ENCODE measurements at regions not wholly inside any gene's neighbourhood (a gene's known extent, or its start where the extent isn't known, plus 50 kb on each side); places are given as distances from the start of the nearest gene placed in this dataset.
"Not testable (repeated sequence)": the region's sequence is repeated elsewhere in the genome, so short reads cannot be mapped to it uniquely, and the experiment has no call there.

GRCh38 chr10:46175831-46176230, 111.0 kb upstream of the ANTXRL start:
- DNase-seq (ENCODE audit: low read depth), result no peak
- TF ChIP-seq, protein P1, sequence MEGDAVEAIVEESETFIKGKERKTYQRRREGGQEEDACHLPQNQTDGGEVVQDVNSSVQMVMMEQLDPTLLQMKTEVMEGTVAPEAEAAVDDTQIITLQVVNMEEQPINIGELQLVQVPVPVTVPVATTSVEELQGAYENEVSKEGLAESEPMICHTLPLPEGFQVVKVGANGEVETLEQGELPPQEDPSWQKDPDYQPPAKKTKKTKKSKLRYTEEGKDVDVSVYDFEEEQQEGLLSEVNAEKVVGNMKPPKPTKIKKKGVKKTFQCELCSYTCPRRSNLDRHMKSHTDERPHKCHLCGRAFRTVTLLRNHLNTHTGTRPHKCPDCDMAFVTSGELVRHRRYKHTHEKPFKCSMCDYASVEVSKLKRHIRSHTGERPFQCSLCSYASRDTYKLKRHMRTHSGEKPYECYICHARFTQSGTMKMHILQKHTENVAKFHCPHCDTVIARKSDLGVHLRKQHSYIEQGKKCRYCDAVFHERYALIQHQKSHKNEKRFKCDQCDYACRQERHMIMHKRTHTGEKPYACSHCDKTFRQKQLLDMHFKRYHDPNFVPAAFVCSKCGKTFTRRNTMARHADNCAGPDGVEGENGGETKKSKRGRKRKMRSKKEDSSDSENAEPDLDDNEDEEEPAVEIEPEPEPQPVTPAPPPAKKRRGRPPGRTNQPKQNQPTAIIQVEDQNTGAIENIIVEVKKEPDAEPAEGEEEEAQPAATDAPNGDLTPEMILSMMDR (IDR thresholded peaks at IDR 0.05; ENCODE audit: insufficient read depth, low read length), result no peak
- H3K4me3 ChIP-seq (ENCODE audit: low read depth, low read length), result no peak overlapping the region

DNA sequence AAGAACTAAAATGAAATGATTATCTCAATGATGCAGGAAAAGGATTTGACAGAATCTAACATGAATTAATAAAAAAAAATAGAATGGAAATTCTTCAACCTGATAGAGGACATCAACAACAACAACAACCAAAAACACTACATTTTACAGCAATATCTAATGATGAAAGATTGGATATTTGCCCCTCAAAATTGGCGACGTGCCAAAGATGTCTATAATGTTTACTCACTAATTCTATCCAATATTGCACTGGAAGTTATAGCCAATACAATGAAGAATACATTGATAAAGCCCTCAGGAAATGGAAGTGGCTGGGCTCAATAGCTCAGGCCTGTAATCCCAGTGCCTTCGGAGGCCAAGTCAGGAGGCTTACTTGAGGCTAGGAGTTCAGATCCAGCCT, 99.4 kb upstream of the ANTXRL start:
- not testable (repeated sequence) for H3K4me3 ChIP-seq (ENCODE audit: low read depth, low read length); DNase-seq (ENCODE audit: low read depth)

DNA sequence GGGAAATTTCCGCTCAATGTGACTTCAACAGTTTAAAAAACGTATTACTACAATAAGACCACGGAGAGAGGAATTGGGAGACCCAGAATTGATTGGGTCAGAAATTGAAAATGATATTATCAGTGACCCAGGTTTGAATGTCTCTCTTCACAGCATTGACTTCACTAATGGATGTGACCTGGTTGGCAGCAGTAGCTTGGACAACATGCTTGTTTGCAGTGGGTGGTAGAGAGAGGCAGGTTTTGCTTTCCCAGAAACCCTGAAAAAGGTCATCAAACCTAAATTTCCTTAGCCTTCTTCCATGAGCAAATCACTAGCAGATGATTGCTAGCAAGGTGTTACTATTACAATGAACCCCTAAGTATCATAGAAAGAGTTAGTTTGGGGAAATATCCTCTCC, 89.7 kb upstream of the ANTXRL start:
- TF ChIP-seq, protein P1 (IDR thresholded peaks at IDR 0.05; ENCODE audit: insufficient read depth, low read length), result no peak
- no peak overlapping the region for H3K4me3 ChIP-seq (ENCODE audit: low read depth, low read length)
- no peak for DNase-seq (ENCODE audit: low read depth)

DNA sequence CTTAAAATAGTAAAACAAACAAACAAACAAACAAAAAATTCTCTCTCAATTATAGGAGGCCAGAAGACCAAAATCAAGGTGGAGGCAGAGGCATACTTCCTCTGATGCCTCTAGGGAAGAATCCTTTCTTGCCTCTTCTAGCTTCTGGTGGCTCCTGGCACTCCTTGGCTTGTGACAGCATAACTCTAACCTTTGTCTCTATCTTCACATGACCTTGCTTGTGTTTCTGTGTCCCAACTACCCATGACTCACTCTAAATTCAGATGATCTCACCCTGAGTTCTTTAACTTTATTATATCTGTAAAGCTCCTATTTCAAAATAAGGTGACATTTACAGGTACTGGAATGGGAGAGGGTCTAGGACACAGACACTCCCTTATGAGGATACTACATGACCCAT, 88.3 kb upstream of the ANTXRL start:
- DNase-seq (ENCODE audit: low read depth), result no peak
- TF ChIP-seq, protein P1 (IDR thresholded peaks at IDR 0.05; ENCODE audit: insufficient read depth, low read length), result no peak
- no peak overlapping the region for H3K4me3 ChIP-seq (ENCODE audit: low read depth, low read length)

DNA sequence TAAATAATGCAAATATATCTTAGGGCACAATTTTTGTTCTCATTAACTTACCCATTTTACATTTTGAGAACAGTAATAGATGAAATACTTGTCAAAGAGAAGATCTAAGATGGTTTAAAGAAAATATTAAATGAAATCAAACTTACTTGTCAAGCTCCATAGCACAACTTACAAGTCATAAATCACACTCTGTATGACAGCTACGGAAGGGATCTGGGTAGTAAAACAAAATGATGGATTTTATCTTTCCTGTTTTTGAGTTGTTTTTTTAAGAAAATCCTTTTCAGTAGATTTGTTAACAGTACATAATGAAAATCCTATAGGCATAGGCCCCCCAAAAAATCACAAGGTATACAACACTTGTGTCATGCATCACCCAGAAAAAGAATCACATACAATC, 84.4 kb upstream of the ANTXRL start:
- not testable (repeated sequence) for DNase-seq (ENCODE audit: low read depth); H3K4me3 ChIP-seq (ENCODE audit: low read depth, low read length)

GRCh38 chr10:46204482-46205102, 82.2 kb upstream of the ANTXRL start:
- H3K4me3 ChIP-seq (ENCODE audit: low read depth, low read length); DNase-seq (ENCODE audit: low read depth): not testable (repeated sequence)

DNA sequence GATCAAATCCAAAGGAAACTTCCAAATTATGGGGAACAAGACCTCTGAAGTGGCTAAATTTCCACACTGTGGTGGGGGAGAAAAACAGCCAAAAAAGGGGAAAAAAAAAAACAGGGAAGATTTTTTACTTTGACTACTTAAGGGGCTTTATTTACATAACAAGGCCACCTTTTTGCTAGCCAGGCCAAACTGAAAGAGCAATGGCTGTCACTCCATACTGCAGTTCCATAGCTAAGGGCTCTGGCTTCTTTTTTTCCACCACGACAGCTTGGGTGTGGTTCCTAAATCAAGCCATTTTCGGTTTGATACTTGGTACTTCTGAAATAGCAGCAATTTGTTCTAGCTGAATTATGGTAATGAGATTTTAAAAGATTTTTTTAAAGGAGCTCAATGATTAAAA, 76.4 kb upstream of the ANTXRL start:
- DNase-seq (ENCODE audit: low read depth); H3K4me3 ChIP-seq (ENCODE audit: low read depth, low read length): not testable (repeated sequence)

- no peak for DNase-seq (ENCODE audit: low read depth)
- H3K4me3 ChIP-seq (ENCODE audit: low read depth, low read length), result no peak overlapping the region
- TF ChIP-seq, protein P1 (IDR thresholded peaks at IDR 0.05; ENCODE audit: insufficient read depth, low read length), result no peak
Measured at GRCh38 chr10:46215426-46215825, 71.4 kb upstream of the ANTXRL start.

DNA sequence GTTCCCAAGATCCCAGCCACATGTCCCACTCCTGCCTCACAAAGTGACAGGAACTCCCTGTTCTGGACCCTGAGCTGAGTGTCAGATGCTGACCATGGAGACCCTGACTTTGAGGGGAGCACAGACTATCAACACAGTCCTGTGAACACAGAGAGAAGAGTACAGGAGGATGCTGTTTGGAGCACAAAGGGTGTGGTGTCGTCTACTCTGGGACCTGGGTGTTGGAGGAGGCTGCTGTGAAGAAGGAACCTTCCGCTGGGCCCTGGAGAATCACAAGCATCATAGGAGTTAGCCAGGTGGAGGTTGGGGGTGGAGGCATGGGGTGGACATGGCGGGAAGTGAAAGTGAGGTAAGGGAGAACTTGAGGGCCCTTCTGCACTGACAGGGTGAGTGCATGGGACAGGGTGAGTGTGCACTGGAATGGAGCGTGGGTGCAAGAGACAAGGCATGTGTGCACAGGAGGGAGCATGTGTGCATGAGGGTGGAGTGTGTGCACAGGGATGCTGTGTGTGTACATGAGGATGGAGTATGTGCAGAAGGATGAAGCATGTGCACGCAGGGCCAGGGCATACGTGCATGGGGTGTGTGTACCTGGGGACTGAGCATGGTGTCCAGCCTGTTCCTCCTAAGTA, 70.7 kb upstream of the ANTXRL start:
- H3K4me3 ChIP-seq (ENCODE audit: low read depth, low read length), result no peak overlapping the region
- no peak for DNase-seq (ENCODE audit: low read depth)
- TF ChIP-seq, protein P1 (IDR thresholded peaks at IDR 0.05; ENCODE audit: insufficient read depth, low read length), result no peak

All from fibroblast of the aortic adventitia (primary cell).